ENCODE measurements at regions not wholly inside any gene's neighbourhood (a gene's known extent, or its start where the extent isn't known, plus 50 kb on each side); places are given as distances from the start of the nearest gene placed in this dataset.

DNA sequence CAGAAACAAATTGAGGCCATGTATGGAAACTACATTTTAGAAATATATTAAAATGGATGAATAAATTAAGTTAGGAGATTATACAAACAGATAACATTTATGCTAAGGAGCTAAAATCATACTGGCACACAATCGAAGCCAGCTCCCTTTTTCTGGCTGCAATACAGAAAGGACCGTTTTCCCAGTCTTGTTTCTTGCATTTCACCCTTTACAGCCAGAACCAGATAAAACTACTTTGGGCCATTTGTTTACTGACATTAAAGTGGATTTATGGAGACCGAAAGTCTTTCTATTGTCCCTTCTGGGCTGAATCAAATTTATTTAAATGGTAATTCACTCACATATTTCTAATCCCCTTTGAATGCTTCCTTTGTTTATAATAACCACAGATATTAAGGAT, 50.1 kb upstream of the CNTN3 start:
- TF ChIP-seq, protein P1, sequence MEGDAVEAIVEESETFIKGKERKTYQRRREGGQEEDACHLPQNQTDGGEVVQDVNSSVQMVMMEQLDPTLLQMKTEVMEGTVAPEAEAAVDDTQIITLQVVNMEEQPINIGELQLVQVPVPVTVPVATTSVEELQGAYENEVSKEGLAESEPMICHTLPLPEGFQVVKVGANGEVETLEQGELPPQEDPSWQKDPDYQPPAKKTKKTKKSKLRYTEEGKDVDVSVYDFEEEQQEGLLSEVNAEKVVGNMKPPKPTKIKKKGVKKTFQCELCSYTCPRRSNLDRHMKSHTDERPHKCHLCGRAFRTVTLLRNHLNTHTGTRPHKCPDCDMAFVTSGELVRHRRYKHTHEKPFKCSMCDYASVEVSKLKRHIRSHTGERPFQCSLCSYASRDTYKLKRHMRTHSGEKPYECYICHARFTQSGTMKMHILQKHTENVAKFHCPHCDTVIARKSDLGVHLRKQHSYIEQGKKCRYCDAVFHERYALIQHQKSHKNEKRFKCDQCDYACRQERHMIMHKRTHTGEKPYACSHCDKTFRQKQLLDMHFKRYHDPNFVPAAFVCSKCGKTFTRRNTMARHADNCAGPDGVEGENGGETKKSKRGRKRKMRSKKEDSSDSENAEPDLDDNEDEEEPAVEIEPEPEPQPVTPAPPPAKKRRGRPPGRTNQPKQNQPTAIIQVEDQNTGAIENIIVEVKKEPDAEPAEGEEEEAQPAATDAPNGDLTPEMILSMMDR (IDR thresholded peaks at IDR 0.05; ENCODE audit: low read length, missing control alignments) = no peak
- no peak overlapping the region for H3K4me3 ChIP-seq (replicated peaks; ENCODE audit: low read depth, low read length)
- DNase-seq (ENCODE audit: low read depth) = no peak
